Stimulated activated CD8-positive, alpha-beta memory T cell treated with anti-CD3 and anti-CD28 coated beads, Interleukin-4, amount 100 ng/mL, for 48 hours (primary cell): ENCODE measurements at regions not wholly inside any gene's neighbourhood (a gene's known extent, or its start where the extent isn't known, plus 50 kb on each side); places are given as distances from the start of the nearest gene placed in this dataset.
"Not testable (repeated sequence)": the region's sequence is repeated elsewhere in the genome, so short reads cannot be mapped to it uniquely, and the experiment has no call there.

Source experiments
- DNase-seq: peaks from one replicate; pipeline ENCODE4 v3.0.0-alpha.2; 2020

DNA sequence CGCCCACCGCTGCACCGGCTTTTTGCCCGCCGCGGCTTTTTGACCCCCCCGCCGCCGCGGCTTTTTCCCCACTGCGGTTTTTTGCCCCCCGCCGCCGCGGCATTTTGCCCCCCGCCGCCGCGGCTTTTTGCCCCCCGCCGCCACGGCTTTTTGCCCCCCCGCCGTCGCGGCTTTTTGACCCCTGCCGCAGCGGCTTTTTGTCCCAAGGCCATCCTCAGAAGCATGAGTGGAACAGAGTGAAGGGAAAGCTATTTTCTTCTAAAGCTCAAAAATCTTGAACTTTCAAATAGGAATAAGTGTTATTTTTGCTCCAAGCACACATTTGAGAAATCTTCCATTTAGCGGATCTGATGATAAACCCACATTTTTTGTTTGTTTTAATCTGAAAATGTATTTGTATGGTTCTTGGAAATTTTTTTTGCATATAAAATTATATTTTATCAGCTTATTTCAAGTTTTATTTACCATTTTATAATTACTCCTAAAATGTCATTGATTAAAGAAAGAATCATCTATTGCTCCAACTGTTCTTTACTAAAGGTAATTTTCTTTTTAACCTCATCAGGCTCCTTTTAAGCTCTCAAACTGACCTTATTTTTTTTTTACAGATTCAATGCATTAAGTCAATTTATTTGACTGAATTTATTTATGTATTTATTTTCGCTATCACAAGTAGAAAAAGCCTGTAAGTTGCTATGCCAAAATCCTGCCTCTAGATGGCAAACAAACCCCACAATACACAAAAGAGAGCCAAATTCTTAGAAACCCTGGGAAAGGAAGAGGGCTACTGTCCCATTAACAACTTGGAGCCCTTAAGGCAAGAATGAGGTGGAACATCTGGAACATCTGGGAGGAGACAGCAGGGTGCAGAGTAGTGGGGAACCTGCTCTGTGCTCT, 460.3 kb downstream of the ZNF33B start:
- not testable (repeated sequence) for DNase-seq

DNA sequence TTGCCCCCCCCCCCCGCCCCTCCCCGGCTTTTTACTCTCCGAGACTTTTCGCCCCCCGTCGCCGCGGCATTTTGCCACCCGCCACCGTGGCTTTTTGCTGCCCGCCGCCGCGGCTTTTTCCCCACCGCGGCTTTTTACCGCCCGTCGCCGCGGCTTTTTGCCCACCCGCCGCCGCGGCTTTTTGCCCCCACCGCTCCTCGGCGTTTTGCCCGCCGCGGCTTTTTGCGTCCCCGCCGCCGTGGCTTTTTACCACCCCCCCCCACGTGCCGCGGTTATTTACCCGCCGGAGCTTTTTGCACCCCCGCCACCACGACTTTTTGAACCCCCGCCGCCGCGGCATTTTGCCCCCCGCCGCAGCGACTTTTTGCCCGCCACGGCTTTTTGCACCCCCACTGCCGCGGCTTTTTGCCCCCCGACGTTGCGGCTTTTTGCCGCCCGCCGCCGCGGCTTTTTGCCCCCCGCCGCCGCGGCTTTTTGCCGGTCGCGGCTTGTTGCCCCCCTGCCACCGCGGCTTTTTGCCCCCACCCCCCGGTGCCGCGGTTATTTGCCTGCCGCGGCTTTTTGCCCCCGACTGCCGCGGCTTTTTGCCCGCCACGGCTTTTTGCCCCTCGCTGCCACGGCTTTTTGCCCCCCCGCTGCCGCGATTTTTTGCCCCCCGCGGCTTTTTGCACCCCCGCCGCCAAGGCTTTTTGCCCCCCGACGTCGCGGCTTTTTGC, 461.1 kb downstream of the ZNF33B start:
- DNase-seq, result no peak

DNA sequence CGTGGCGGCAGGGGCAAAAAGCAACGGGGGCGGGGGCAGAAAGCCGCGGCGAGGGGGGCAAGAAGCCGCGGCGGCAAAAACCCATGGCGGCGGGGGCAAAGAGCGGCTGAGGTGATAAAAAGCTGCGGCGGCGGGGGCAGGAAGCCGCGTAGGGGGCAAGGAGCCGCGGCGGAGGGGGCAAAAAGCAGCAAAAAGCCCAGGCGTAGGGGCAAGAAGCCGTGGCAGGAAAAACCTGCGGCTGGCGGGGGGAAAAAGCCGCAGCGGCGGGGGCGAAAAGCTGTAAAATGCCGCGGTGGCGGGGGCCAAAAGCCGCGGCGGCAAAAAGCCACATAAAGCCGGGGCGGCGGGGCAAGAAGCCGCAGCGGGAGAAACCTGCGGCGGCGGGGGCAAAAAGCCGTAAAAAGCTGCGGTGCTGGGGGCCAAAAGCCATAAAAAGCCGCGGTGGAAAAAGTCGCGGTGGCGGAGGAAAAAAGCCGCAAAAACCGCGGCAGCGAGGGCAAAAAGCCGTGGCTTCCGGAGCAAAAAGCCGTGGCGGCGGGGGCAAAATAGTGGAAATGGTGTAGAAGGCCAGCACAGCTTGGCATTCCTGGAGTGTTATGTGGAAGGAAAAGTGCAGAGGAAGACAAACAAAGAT, 487.8 kb downstream of the ZNF33B start:
- no peak for DNase-seq

GRCh38 chr10:42149722-42150427, 488.5 kb downstream of the ZNF33B start:
- DNase-seq, result no peak

GRCh38 chr10:42149027-42149700, 489.2 kb downstream of the ZNF33B start:
- no peak for DNase-seq

DNA sequence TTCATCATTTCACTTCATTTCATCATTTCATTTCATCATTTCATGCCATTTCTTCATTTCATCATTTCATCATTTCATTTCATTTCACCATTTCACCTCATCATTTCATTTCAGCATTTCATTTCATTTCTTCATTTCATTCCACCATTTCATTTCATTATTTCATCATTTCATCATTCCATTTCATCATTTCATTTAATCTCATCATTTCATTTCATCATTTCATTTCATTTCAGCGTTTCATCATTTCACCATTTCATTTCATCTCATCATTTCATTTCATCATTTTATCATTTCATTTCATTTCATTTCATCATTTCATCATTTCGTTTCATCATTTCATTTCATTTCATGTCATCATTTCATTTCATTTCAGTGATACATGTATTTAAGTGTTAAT, 492.2 kb downstream of the ZNF33B start:
- not testable (repeated sequence) for DNase-seq

- not testable (repeated sequence) for DNase-seq
Observed at GRCh38 chr10:42138023-42138422, 500.3 kb downstream of the ZNF33B start.

DNA sequence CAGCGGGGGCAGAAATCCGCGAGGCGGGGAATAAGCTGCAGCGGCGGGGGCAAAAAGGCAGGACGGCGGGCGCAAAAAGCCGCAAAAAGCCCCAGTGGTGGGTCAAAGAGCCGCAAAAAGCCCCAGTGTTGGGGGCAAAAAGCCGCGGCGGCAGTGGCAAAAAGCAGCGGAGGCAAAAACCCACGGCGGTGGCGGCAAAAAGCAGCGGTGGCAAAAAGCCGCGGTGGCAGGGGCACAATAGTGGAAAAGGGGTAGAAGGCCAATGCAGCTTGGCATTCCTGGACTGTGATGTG, 525.3 kb downstream of the ZNF33B start:
- no peak for DNase-seq

GRCh38 chr10:42112331-42113157, 525.8 kb downstream of the ZNF33B start:
- DNase-seq, result no peak

- no peak for DNase-seq
Observed at GRCh38 chr10:42111661-42112330, 526.6 kb downstream of the ZNF33B start.

- DNase-seq, result no peak
Observed at GRCh38 chr10:42111076-42111475, 527.3 kb downstream of the ZNF33B start.
